ENCODE measurements at regions not wholly inside any gene's neighbourhood (a gene's known extent, or its start where the extent isn't known, plus 50 kb on each side); places are given as distances from the start of the nearest gene placed in this dataset.

DNA sequence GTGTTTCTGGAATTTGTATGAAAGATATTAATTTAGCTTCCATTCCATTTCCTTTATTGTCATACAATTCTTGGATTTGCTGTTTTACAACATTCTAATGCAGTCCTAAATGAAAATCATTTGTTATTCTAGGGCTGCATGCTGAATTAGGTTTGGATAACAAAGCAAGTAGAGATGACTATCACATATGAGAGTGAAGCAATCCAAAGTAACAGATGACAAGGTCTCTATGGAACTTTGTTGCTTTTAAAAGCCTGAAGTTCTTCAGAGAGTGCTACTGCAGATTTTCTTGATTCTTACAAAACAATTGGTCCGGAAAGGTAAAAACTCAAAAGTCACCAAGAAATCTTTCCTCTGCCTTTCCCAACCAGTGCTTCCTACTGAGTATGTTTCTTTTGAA, 56.9 kb upstream of the VCAN start:
- ATAC-seq (no peak), DNase-seq (ENCODE audit: low read depth, low spot score) (no peak)
- TF ChIP-seq CTCF (IDR thresholded peaks at IDR 0.05) (no peak), POLR2AphosphoS5 (IDR thresholded peaks at IDR 0.05; ENCODE audit: low read depth, low read length) (no peak), TCF7L2 (IDR thresholded peaks at IDR 0.05; ENCODE audit: low read depth, low read length) (no peak), SIN3A (IDR thresholded peaks at IDR 0.05; ENCODE audit: borderline replicate concordance, insufficient read depth, low read depth, low read length) (no peak), REST (IDR thresholded peaks at IDR 0.05; ENCODE audit: insufficient read depth in 1 of 2, low read depth in 2 of 2, low read length in 1 of 2) (no peak)
- Histone ChIP-seq H3K9me3 (ENCODE audit: control insufficient read depth, insufficient read depth, low read depth, low read length) (no peaks in the 10 kb centered on the region), H3K27me3 (ENCODE audit: control insufficient read depth, insufficient read depth, low read length) (no peaks in the 10 kb centered on the region), H3K27ac (ENCODE audit: low read length) (no peak overlapping the region), H3K4me3 (ENCODE audit: low read depth in 2 of 2, low read length in 2 of 2) (no peak overlapping the region), H3K36me3 (ENCODE audit: control insufficient read depth, insufficient read depth, low read length) (no peaks in the 10 kb centered on the region), H3K4me1 (ENCODE audit: control insufficient read depth, insufficient read depth, low read length) (no peaks in the 10 kb centered on the region)
- no TSS peak for BruUV-seq (replicated peaks)
- in situ Hi-C loops (cut with HindIII; ENCODE audit: low pct_unique_long_range_greater_than_20kb, low sequenced_read_pairs): no loop called here
- CTCF ChIA-PET: no interaction called here
- POLR2A ChIA-PET: no interaction called here
- intact Hi-C loops (cut with micrococcal nuclease; ENCODE audit: unreplicated experiment): no loop called here

- no peaks in the 10 kb centered on the region for H3K4me1 ChIP-seq (ENCODE audit: control insufficient read depth, insufficient read depth, low read length)
- ChIA-PET POLR2A (no interaction called here), CTCF (no interaction called here)
- no peaks in the 10 kb centered on the region for H3K9me3 ChIP-seq (ENCODE audit: control insufficient read depth, insufficient read depth, low read depth, low read length)
- BruUV-seq (replicated peaks): no TSS peak
- in situ Hi-C loops (cut with HindIII; ENCODE audit: low pct_unique_long_range_greater_than_20kb, low sequenced_read_pairs): no loop called here
- DNase-seq (ENCODE audit: low read depth, low spot score): no peak
- TF ChIP-seq TCF7L2 (IDR thresholded peaks at IDR 0.05; ENCODE audit: low read depth, low read length) (no peak), REST (IDR thresholded peaks at IDR 0.05; ENCODE audit: insufficient read depth in 1 of 2, low read depth in 2 of 2, low read length in 1 of 2) (no peak), CTCF (IDR thresholded peaks at IDR 0.05) (no peak), SIN3A (IDR thresholded peaks at IDR 0.05; ENCODE audit: borderline replicate concordance, insufficient read depth, low read depth, low read length) (no peak), POLR2AphosphoS5 (IDR thresholded peaks at IDR 0.05; ENCODE audit: low read depth, low read length) (no peak)
- H3K36me3 ChIP-seq (ENCODE audit: control insufficient read depth, insufficient read depth, low read length): no peaks in the 10 kb centered on the region
- intact Hi-C loops (cut with micrococcal nuclease; ENCODE audit: unreplicated experiment): no loop called here
- H3K4me3 ChIP-seq (ENCODE audit: low read depth in 2 of 2, low read length in 2 of 2): no peak overlapping the region
- no peak for ATAC-seq
- no peaks in the 10 kb centered on the region for H3K27me3 ChIP-seq (ENCODE audit: control insufficient read depth, insufficient read depth, low read length)
- H3K27ac ChIP-seq (ENCODE audit: low read length): no peak overlapping the region
Observed at GRCh38 chr5:83417884-83418283, 53.7 kb upstream of the VCAN start.
